ENCODE measurements at regions not wholly inside any gene's neighbourhood (a gene's known extent, or its start where the extent isn't known, plus 50 kb on each side); places are given as distances from the start of the nearest gene placed in this dataset.
A peak's percentile ranks its signal among the peaks of the same experiment; 100 is the strongest.

GRCh38 chr2:2922156-2922555 lies 455.5 kb downstream of the EIPR1 start:
- Histone ChIP-seq H3K9me3 (no peaks in the 10 kb centered on the region), H3K4me3 (no peak overlapping the region), H3K27me3 (no peaks in the 10 kb centered on the region), H3K36me3 (no peaks in the 10 kb centered on the region), H3K27ac (no peak overlapping the region), H3K4me1 (no peaks in the 10 kb centered on the region)
- intact Hi-C loops (cut with DNase I) = no loop called here
- no peak for ATAC-seq
- TF ChIP-seq POLR2A (IDR thresholded peaks at IDR 0.05) (no peak), CTCF (IDR thresholded peaks at IDR 0.05) (no peak)
- 70% methylated on average over 6 of the region's 6 CpGs for WGBS (ENCODE audit: insufficient coverage, low coverage, low lambda C conversion rate, missing lambda C conversion rate)
- no peak for DNase-seq

- peak in 1 of 4 donors; percentile 24 for ATAC-seq
- WGBS (ENCODE audit: insufficient coverage, low coverage, low lambda C conversion rate, missing lambda C conversion rate) = 75% methylated on average over 9 of the region's 16 CpGs
Measured at GRCh38 chr2:2921011-2921720, 456.5 kb downstream of the EIPR1 start.

GRCh38 chr2:2919574-2920365 lies 457.8 kb downstream of the EIPR1 start:
- intact Hi-C loops (cut with DNase I) = no loop called here
- H3K36me3 ChIP-seq = no peaks in the 10 kb centered on the region
- DNase-seq = no peak

More at GRCh38 chr2:2921011-2921720, 456.5 kb downstream of the EIPR1 start:
- no peaks in the 10 kb centered on the region for H3K4me1 ChIP-seq
- no peaks in the 10 kb centered on the region for H3K9me3 ChIP-seq
- intact Hi-C loops (cut with DNase I) = no loop called here
- H3K4me3 ChIP-seq = no peak overlapping the region
- TF ChIP-seq POLR2A (IDR thresholded peaks at IDR 0.05) (no peak), CTCF (IDR thresholded peaks at IDR 0.05) (no peak)
- H3K27me3 ChIP-seq = no peaks in the 10 kb centered on the region
- H3K27ac ChIP-seq = no peak overlapping the region
- H3K36me3 ChIP-seq = no peaks in the 10 kb centered on the region
- no peak for DNase-seq

DNA sequence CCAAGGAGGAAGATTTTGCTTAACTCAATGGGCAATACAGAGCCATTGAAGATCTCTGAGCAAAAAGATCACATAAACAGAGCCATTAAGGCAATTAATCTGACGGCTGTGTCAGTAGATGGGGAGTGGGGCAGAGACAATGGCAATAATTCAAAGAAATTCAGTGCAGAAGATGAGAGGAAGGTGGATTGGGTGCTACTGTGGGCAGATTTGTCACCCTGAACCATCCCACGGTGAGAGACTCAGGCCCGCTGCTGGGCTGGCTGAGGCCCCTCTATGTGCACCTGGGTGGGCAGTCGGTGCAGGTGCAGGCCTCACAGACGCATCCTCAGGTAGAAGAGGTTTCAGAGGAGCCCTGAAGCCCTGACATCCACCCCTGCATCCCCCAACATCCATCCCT lies 458.6 kb downstream of the EIPR1 start:
- H3K4me1 ChIP-seq = no peaks in the 10 kb centered on the region
- H3K27me3 ChIP-seq = no peaks in the 10 kb centered on the region
- ATAC-seq = no peak
- TF ChIP-seq CTCF (IDR thresholded peaks at IDR 0.05) (no peak), POLR2A (IDR thresholded peaks at IDR 0.05) (no peak)
- DNase-seq = no peak
- no peak overlapping the region for H3K27ac ChIP-seq
- H3K36me3 ChIP-seq = no peaks in the 10 kb centered on the region
- WGBS (ENCODE audit: insufficient coverage, low coverage, low lambda C conversion rate, missing lambda C conversion rate) = 75% methylated on average over 1 of the region's 5 CpGs
- H3K4me3 ChIP-seq = no peak overlapping the region
- intact Hi-C loops (cut with DNase I) = no loop called here
- no peaks in the 10 kb centered on the region for H3K9me3 ChIP-seq

More at GRCh38 chr2:2919574-2920365, 457.8 kb downstream of the EIPR1 start:
- no peak for ATAC-seq
- H3K9me3 ChIP-seq = no peaks in the 10 kb centered on the region
- TF ChIP-seq CTCF (IDR thresholded peaks at IDR 0.05) (no peak), POLR2A (IDR thresholded peaks at IDR 0.05) (no peak)
- WGBS (ENCODE audit: insufficient coverage, low coverage, low lambda C conversion rate, missing lambda C conversion rate) = 59% methylated on average over 10 of the region's 10 CpGs
- no peak overlapping the region for H3K27ac ChIP-seq
- no peaks in the 10 kb centered on the region for H3K27me3 ChIP-seq
- H3K4me1 ChIP-seq = no peaks in the 10 kb centered on the region
- no peak overlapping the region for H3K4me3 ChIP-seq

All from right lobe of liver (tissue), 6 donors.